ENCODE measurements at regions not wholly inside any gene's neighbourhood (a gene's known extent, or its start where the extent isn't known, plus 50 kb on each side); places are given as distances from the start of the nearest gene placed in this dataset.
"Not testable (repeated sequence)": the region's sequence is repeated elsewhere in the genome, so short reads cannot be mapped to it uniquely, and the experiment has no call there.

GRCh38 chr5:102554082-102554481, 55.3 kb upstream of the SLCO6A1 start:
- DNase-seq (ENCODE audit: low spot score): no peak

- no peak for DNase-seq (ENCODE audit: low spot score)
Measured at GRCh38 chr5:102554728-102555127, 55.9 kb upstream of the SLCO6A1 start.

- peak; percentile 13 for DNase-seq (ENCODE audit: low spot score)
Measured at GRCh38 chr5:102561894-102562760, 63.3 kb upstream of the SLCO6A1 start.

DNA sequence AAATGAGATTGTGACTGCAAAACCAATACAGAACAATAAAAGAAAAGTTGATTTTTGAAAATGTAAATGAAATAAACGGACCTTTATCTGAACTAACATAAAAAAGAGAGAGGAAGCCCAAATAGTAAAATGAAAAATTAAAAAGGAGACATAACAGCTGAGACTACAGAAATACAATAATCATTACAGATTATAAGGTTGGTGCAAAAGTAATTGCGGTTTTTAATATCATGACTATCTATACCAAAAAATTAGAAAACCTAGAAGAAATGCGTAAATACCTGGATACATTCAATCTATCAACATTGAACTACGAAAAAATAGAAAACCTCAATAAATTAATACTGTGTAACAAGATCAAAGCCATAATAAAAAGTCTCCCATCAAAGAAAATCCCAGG, 71.9 kb upstream of the SLCO6A1 start:
- no peak for DNase-seq (ENCODE audit: low spot score)

GRCh38 chr5:102578362-102578761, 79.6 kb upstream of the SLCO6A1 start:
- DNase-seq (ENCODE audit: low spot score): no peak

DNA sequence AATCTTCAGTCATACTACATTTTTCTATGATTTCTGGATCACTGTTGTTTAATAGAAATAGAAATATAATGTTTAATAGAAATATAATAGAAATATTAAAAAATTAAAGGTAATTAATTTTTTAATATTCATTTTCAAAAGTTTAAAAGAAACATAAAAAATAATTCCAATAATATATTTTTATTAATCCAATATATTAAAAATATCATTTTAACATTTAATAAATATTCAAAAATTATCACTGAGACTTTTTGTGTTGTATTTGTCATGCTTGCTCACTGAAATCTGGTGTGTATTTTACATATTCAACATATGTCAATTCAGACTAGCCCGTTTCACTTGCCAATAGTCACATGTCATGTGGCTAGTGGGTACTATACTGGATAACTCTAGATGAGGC, 80.6 kb upstream of the SLCO6A1 start:
- DNase-seq (ENCODE audit: low spot score): no peak

- DNase-seq (ENCODE audit: low spot score): no peak
Measured at GRCh38 chr5:102581011-102581410, 82.2 kb upstream of the SLCO6A1 start.

DNA sequence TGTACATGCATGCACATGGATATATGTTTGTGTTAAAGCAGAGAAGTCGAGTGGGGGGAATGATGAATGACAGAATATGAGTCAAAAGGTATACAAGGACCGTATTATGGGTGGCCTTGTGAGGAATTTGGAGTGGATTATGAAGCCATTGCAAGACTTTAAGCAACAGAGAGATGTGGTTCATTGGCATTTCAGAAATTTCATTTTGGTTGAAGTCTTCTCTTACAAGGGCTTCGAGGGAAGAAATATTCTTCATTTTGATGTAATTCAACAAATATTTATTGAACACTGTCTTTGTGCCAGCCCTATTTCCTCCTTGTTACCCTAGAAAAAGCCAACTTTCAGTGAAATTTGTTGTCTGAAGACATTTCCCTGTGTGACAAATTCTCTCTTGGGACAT, 83.9 kb upstream of the SLCO6A1 start:
- DNase-seq (ENCODE audit: low spot score): no peak

DNA sequence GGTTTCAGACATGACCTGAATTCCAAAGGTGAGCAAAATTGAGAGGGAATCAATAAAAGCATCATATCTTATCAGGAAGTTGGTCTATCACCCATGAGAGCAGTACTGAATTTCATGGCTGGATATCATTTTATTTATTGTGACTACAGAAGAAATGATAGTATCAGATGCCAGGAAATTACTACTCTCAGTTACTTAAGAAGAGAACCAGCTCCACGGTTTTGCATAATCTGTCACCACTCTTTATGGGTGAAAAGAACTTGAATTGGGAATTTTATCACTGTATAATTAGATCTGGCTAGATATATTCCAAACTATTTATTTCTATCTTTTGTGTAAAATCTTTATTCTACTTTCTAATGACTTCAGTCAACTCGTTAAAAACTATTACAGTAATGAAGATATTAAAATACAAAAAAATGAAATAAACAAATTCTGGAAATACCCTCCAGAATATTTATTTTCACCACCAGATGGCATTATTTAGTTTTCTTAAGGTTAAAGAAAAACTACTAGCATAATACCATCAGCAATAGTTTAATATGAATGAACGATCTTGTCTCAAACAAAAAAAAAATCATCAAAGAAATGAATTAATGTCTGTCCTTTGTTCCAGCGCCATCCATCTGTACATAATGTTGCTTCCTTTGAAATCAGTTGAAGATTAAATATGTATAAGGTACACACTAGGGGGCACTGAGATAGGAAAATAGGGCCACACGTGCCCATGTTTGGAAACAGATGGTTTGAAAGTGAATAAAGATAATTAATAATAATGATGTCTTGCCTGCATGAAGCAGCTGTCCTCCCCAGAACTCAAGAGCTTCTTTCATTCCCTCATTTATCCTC, 84.7 kb upstream of the SLCO6A1 start:
- DNase-seq (ENCODE audit: low spot score): peak; percentile 17

GRCh38 chr5:102589661-102590060, 90.9 kb upstream of the SLCO6A1 start:
- DNase-seq (ENCODE audit: low spot score): no peak

- no peak for DNase-seq (ENCODE audit: low spot score)
Measured at GRCh38 chr5:102590467-102590866, 91.7 kb upstream of the SLCO6A1 start.

GRCh38 chr5:102591650-102592049, 92.8 kb upstream of the SLCO6A1 start:
- no peak for DNase-seq (ENCODE audit: low spot score)

DNA sequence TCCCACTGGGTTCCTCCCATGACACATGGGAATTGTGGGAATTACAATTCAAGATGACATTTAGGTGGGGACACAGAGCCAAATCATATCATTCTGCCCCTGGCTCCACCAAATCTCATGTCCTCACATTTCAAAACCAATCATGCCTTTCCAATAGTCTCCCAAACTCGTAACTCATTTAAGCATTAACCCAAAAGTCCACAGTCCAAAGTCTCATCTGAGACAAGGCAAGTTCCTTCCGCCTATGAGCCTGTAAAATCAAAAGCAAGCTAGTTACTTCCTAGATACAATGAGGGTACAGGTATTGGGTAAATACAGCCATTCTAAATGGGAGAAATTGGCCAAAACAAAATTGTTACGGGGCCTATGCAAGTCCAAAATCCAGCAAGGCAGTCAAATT, 93.8 kb upstream of the SLCO6A1 start:
- DNase-seq (ENCODE audit: low spot score): not testable (repeated sequence)

GRCh38 chr5:102594192-102594591, 95.4 kb upstream of the SLCO6A1 start:
- no peak for DNase-seq (ENCODE audit: low spot score)

GRCh38 chr5:102595332-102595731, 96.5 kb upstream of the SLCO6A1 start:
- DNase-seq (ENCODE audit: low spot score): no peak

DNA sequence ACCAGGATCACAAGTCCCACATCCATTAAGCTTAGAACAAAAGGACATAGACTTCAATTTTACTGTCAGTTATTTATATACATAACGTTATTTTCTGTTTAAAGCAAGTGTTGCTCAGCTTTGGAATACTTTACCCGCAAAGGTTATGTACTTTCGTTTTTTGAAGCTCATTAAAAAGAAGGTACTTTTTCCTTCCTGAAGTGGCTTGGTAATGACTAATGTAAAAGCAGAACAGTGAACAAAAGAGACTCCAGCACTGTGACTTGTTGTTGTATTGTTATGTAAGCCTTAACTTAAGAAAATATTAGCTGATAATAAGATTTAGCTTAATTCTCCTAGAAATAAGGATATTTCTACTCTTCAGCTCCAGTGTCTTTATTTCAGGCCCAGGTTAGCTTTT, 97.3 kb upstream of the SLCO6A1 start:
- DNase-seq (ENCODE audit: low spot score): no peak

DNA sequence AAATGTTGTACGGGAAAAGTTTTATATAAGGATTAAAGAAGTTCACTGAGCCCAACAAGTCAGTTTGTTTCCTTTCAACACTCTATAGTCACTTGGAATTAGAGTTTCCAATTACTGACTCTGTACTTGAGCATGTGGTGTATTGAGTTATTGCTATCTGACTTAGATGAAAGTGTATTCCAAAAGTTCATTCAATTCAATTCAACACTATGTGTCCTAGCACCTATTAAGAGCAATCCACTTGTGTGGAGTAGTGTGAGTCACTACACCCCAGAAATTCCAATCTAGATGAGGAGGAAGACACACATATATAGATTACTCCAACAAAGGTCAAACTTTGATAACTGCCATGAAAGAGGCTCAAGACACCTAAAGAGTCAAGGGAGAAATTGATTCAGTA, 98.2 kb upstream of the SLCO6A1 start:
- DNase-seq (ENCODE audit: low spot score): no peak

- DNase-seq (ENCODE audit: low spot score): no peak
Measured at GRCh38 chr5:102599289-102599688, 100.5 kb upstream of the SLCO6A1 start.

- no peak for DNase-seq (ENCODE audit: low spot score)
Measured at GRCh38 chr5:102600964-102601363, 102.2 kb upstream of the SLCO6A1 start.

GRCh38 chr5:102603670-102604069, 104.9 kb upstream of the SLCO6A1 start:
- DNase-seq (ENCODE audit: low spot score): no peak

- DNase-seq (ENCODE audit: low spot score): no peak
Measured at GRCh38 chr5:102608414-102608813, 109.6 kb upstream of the SLCO6A1 start.

GRCh38 chr5:102611312-102611711, 112.5 kb upstream of the SLCO6A1 start:
- no peak for DNase-seq (ENCODE audit: low spot score)

DNA sequence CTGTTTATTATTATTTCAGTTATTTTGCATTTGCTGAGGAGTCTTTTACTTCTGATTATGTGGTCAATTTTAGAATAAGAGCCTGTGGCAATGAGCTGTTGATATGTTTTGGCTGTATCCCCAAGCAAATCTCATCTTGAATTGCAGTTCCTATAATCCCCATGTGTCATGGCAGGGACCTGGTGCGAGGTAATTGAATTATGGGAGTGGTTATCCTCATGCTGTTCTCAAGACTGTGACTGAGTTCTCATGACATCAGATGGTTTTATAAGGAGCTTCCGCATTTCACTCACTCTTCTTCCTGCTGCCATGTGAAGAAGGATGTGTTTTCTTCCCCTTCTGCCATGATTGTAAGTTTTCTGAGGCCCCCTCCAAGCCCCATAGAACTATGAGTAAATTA, 114.9 kb upstream of the SLCO6A1 start:
- DNase-seq (ENCODE audit: low spot score): no peak

All from kidney capillary endothelial cell (primary cell).